GM12878 (cell line): ENCODE measurements at regions not wholly inside any gene's neighbourhood (a gene's known extent, or its start where the extent isn't known, plus 50 kb on each side); places are given as distances from the start of the nearest gene placed in this dataset.

ENCODE experiments used
- ATAC-seq: fragments of 200-7000 bp; cut with Tn5 transposase; 3 replicates; pipeline ENCODE4 v1.9.1; 2020; ENCODE audit warnings: mild to moderate bottlenecking, moderate library complexity
- BruUV-seq: library from RNA; stranded (reverse); fragments of 400-500 nt; replicated peaks from 2 replicates; lab custom pipeline; 2021; lab: Mats Ljungman, UMichigan
- CTCF ChIA-PET: fragments of 300-600 bp; sonication (Branson Sonifier 250); formaldehyde crosslinking; extraction: SDS; loops from one replicate; lab custom pipeline; 2021; ENCODE audit warnings: inconsistent platforms; lab: Yijun Ruan, JAX
- POLR2A ChIA-PET: fragments of 350-600 bp; formaldehyde crosslinking; extraction: SDS; loops from one replicate; lab custom pipeline; 2021; ENCODE audit warnings: inconsistent platforms; lab: Charles Lee
- RAD21 ChIA-PET: fragments of 300-600 bp; sonication (Branson Sonifier 250); formaldehyde crosslinking; loops from one replicate; lab custom pipeline; 2023; ENCODE audit warnings: antibody characterized with exemption; ENCODE audit not compliant: unreplicated experiment; lab: Charles Lee
- SMC1A ChIA-PET: fragments of 300-600 bp; sonication (Branson Sonifier 250); formaldehyde crosslinking; loops from one replicate; lab custom pipeline; 2023; ENCODE audit not compliant: unreplicated experiment, uncharacterized antibody; lab: Charles Lee
- DNase-seq: peaks from one replicate; pipeline ENCODE4 v3.0.0-alpha.2; 2011; ENCODE audit warnings: low read depth, low spot score
- FAIRE-seq: peaks from 3 replicates; lab custom pipeline; 2011; peaks lifted over from hg19 to GRCh38; lab: Jason Lieb, UNC
- H2AFZ ChIP-seq: 2 replicates; pipeline ENCODE4 v1.6.0; 2011; ENCODE audit warnings: low read depth, low read length, control low read depth; ENCODE audit not compliant: control insufficient read depth
- H3K27ac ChIP-seq: 2 replicates; pipeline ENCODE4 v1.5.1; 2011; ENCODE audit warnings: control low read depth; ENCODE audit not compliant: control insufficient read depth, insufficient read depth
- H3K27me3 ChIP-seq, 2 experiments: replicated peaks in 1 of 2; 2 replicates each; pipeline versions ENCODE4 v1.6.0 to v1.6.1; 2011; ENCODE audit warnings: low read length in 1 of 2; ENCODE audit not compliant: control insufficient read depth in 2 of 2, insufficient read depth in 2 of 2
- H3K36me3 ChIP-seq, 2 experiments: 2 replicates each; pipeline ENCODE4 v1.5.1; 2011; ENCODE audit warnings: low read length in 1 of 2; ENCODE audit not compliant: control insufficient read depth in 2 of 2, insufficient read depth in 2 of 2
- H3K4me1 ChIP-seq: 2 replicates; pipeline ENCODE4 v1.6.1; 2011; ENCODE audit warnings: mild to moderate bottlenecking, low read length, moderate library complexity, mixed read lengths; ENCODE audit not compliant: control insufficient read depth, insufficient read depth
- H3K4me2 ChIP-seq: 2 replicates; pipeline ENCODE4 v1.6.0; 2011; ENCODE audit warnings: control low read depth; ENCODE audit not compliant: control insufficient read depth, insufficient read depth
- H3K4me3 ChIP-seq: fragments of 200-600 bp; sonication (generic); 2 replicates; pipeline ENCODE4 v1.5.1; 2016
- H3K79me2 ChIP-seq: 2 replicates; pipeline ENCODE4 v1.6.0; 2011; ENCODE audit warnings: low read length; ENCODE audit not compliant: control insufficient read depth, insufficient read depth
- H3K9ac ChIP-seq: 2 replicates; pipeline ENCODE4 v1.8.0; 2011; ENCODE audit warnings: low read length, control low read depth, mixed read lengths; ENCODE audit not compliant: control insufficient read depth, insufficient read depth
- H3K9me3 ChIP-seq: replicated peaks from 3 replicates; pipeline ENCODE4 v1.5.1; 2011; ENCODE audit warnings: mild to moderate bottlenecking, low read length; ENCODE audit not compliant: control insufficient read depth, insufficient read depth
- H4K20me1 ChIP-seq: 2 replicates; pipeline ENCODE4 v1.6.0; 2011; ENCODE audit not compliant: control insufficient read depth, insufficient read depth
- CHD4 ChIP-seq: fragments of 200-600 bp; sonication (generic); IDR thresholded peaks from 2 replicates; pipeline ENCODE4 v1.6.1; 2016; ENCODE audit warnings: mild to moderate bottlenecking
- HDAC2 ChIP-seq: fragments of 200-600 bp; sonication (generic); IDR thresholded peaks from 2 replicates; pipeline ENCODE4 v1.6.1; 2017
- NR2C2 ChIP-seq: IDR thresholded peaks from 2 replicates; pipeline ENCODE4 v1.6.1; 2011; ENCODE audit warnings: borderline replicate concordance, low read depth; ENCODE audit not compliant: control insufficient read depth, insufficient read length
- POU2F2 ChIP-seq: IDR thresholded peaks from 3 replicates; pipeline ENCODE4 v1.6.1; 2011; ENCODE audit warnings: low read depth, mild to moderate bottlenecking, low read length, borderline replicate concordance
- RBBP5 ChIP-seq: fragments of 200-600 bp; sonication (generic); conservative IDR thresholded peaks from 2 replicates; pipeline ENCODE4 v1.6.1; 2016
- STAT3 ChIP-seq: IDR thresholded peaks from 2 replicates; pipeline ENCODE4 v1.6.1; 2011; ENCODE audit warnings: low read depth, low read length, improper control_type of control experiment
- ZNF274 ChIP-seq: IDR thresholded peaks from one replicate; pipeline ENCODE4 v1.8.0; 2011; ENCODE audit not compliant: insufficient read length, insufficient read depth
- WGBS: methylation state at CpG from one replicate; pipeline ENCODE4 v1.1.6; 2016; ENCODE audit warnings: low lambda C conversion rate; ENCODE audit not compliant: insufficient replicate concordance, insufficient coverage; ENCODE audit errors: missing lambda C conversion rate; 5-methylcytosine and 5-hydroxymethylcytosine counted together
- in situ Hi-C: fragments of 300-500 bp; cut with MboI; formaldehyde crosslinking; loops from 9 replicates; pipeline ENCODE4 v1.14.3; 2018; ENCODE audit warnings: mixed read lengths
- intact Hi-C: fragments of 100-400 bp; cut with micrococcal nuclease; formaldehyde crosslinking; loops from one replicate; pipeline ENCODE4 v1.14.2; 2022; ENCODE audit not compliant: unreplicated experiment
- TF ChIP-seq, protein P1 (sequence below): IDR thresholded peaks from 2 replicates; pipeline ENCODE4 v1.6.1; 2012; ENCODE audit warnings: low read depth, low read length, improper control_type of control experiment
- TF ChIP-seq, protein P2 (sequence below): IDR thresholded peaks from 2 replicates; pipeline ENCODE4 v1.6.1; 2012; ENCODE audit warnings: low read length, inconsistent platforms
- TF ChIP-seq, protein P3 (sequence below): fragments of 450-650 bp; IDR thresholded peaks from 2 replicates; pipeline ENCODE4 v1.6.1; 2014; ENCODE audit warnings: mild to moderate bottlenecking

DNA sequence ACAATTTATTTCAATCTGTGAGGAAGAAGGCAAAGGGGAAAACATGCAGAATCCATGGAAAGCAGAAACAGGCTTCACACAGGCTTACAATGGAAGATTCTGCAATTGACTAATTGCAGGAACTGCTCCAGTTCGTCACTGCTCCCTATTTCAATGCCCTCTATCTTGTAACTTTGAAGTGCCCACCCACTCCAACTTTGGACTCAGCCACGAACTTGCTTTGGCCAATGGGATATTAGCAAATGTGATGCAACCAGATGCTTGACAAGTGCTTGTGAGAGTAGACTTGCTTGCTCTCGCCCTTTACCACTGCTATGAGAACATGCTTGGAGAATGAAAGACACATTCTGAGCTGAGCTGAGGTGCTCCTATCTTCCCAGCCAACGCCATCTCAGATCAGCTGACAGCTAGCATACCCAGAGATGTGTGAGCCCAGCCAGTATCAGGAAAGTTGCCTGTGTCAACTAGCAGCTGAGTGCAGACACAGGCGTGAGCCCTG is 105.7 kb upstream of the PTCHD1 start:
- POLR2A ChIA-PET, result no interaction called here
- Histone ChIP-seq H3K9ac (no peak overlapping the region), H3K4me3 (no peak overlapping the region), H2AFZ (no peak overlapping the region), H3K36me3 (no peaks in the 10 kb centered on the region), H3K27me3 (no peaks in the 10 kb centered on the region), H3K9me3 (no peaks in the 10 kb centered on the region), H4K20me1 (no peaks in the 10 kb centered on the region), H3K79me2 (no peaks in the 10 kb centered on the region), H3K4me2 (no peak overlapping the region), H3K4me1 (no peaks in the 10 kb centered on the region), H3K27ac (no peak overlapping the region)
- FAIRE-seq (no peak), DNase-seq (no peak), ATAC-seq (no peak)
- CTCF ChIA-PET, result interaction anchor here (1.1 kb wide), 1 partner anchor 40 kb away, joined by 3 read pairs; no protein-coding TSS in a partner anchor
- TF ChIP-seq STAT3 (no peak), ZNF274 (no peak), HDAC2 (no peak), NR2C2 (no peak), RBBP5 (no peak), POU2F2 (no peak), CHD4 (no peak)
- TF ChIP-seq, protein P1, sequence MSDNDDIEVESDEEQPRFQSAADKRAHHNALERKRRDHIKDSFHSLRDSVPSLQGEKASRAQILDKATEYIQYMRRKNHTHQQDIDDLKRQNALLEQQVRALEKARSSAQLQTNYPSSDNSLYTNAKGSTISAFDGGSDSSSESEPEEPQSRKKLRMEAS, result no peak
- TF ChIP-seq, protein P2, sequence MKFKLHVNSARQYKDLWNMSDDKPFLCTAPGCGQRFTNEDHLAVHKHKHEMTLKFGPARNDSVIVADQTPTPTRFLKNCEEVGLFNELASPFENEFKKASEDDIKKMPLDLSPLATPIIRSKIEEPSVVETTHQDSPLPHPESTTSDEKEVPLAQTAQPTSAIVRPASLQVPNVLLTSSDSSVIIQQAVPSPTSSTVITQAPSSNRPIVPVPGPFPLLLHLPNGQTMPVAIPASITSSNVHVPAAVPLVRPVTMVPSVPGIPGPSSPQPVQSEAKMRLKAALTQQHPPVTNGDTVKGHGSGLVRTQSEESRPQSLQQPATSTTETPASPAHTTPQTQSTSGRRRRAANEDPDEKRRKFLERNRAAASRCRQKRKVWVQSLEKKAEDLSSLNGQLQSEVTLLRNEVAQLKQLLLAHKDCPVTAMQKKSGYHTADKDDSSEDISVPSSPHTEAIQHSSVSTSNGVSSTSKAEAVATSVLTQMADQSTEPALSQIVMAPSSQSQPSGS, result no peak
- TF ChIP-seq, protein P3, sequence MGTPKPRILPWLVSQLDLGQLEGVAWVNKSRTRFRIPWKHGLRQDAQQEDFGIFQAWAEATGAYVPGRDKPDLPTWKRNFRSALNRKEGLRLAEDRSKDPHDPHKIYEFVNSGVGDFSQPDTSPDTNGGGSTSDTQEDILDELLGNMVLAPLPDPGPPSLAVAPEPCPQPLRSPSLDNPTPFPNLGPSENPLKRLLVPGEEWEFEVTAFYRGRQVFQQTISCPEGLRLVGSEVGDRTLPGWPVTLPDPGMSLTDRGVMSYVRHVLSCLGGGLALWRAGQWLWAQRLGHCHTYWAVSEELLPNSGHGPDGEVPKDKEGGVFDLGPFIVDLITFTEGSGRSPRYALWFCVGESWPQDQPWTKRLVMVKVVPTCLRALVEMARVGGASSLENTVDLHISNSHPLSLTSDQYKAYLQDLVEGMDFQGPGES, result no peak
- RAD21 ChIA-PET, result no interaction called here
- 9% methylated on average over 5 of the region's 5 CpGs for WGBS
- SMC1A ChIA-PET, result interaction anchor here (0.9 kb wide), 1 partner anchor 119 kb away, joined by 4 read pairs; no protein-coding TSS in a partner anchor
- BruUV-seq, result no TSS peak
- intact Hi-C loops, result no loop called here
- in situ Hi-C loops, result no loop called here
